GM23248 (cell line): ENCODE measurements at regions not wholly inside any gene's neighbourhood (a gene's known extent, or its start where the extent isn't known, plus 50 kb on each side); places are given as distances from the start of the nearest gene placed in this dataset.

ENCODE experiments used
- EZH2 ChIP-seq: fragments of 200-600 bp; sonication (generic); IDR thresholded peaks from 2 replicates; pipeline ENCODE4 v1.6.1; 2018; ENCODE audit warnings: antibody characterized with exemption, mild to moderate bottlenecking; ENCODE audit not compliant: insufficient read depth, poor library complexity, severe bottlenecking
- EZH2phosphoT487 ChIP-seq: fragments of 200-600 bp; sonication (generic); IDR thresholded peaks from 2 replicates; pipeline ENCODE4 v1.6.1; 2018; ENCODE audit warnings: antibody characterized with exemption, moderate library complexity, mild to moderate bottlenecking, low read depth; ENCODE audit not compliant: insufficient read depth

- no peak for TF ChIP-seq EZH2
- TF ChIP-seq EZH2phosphoT487 = no peak
Measured at GRCh38 chr12:66899588-66899987, 220.7 kb upstream of the GRIP1 start.
